ENCODE measurements at regions not wholly inside any gene's neighbourhood (a gene's known extent, or its start where the extent isn't known, plus 50 kb on each side); places are given as distances from the start of the nearest gene placed in this dataset.
A peak's percentile ranks its signal among the peaks of the same experiment; 100 is the strongest.
"Not testable (repeated sequence)": the region's sequence is repeated elsewhere in the genome, so short reads cannot be mapped to it uniquely, and the experiment has no call there.

- no peaks in the 10 kb centered on the region for H3K9me3 ChIP-seq (ENCODE audit: control insufficient read depth, low read length, poor library complexity, severe bottlenecking)
- DNase-seq: no peak
- ATAC-seq: no peak
- Mint-ChIP-seq H3K36me3 (ENCODE audit: low read depth) (peaks cover 2% of the 10 kb centered on the region), H3K27ac (no peak overlapping the region), H3K27me3 (peaks cover 7% of the 10 kb centered on the region), H3K4me1 (peaks cover 15% of the 10 kb centered on the region), H3K4me3 (no peak overlapping the region)
Observed at GRCh38 chr2:234158812-234159211, 108.3 kb downstream of the SPP2 start.

GRCh38 chr2:234157817-234158588 is 107.5 kb downstream of the SPP2 start:
- no peak for DNase-seq
- H3K9me3 ChIP-seq (ENCODE audit: control insufficient read depth, low read length, poor library complexity, severe bottlenecking): no peaks in the 10 kb centered on the region
- peaks cover 4% of the 10 kb centered on the region for H3K36me3 Mint-ChIP-seq (ENCODE audit: low read depth)
- no peak overlapping the region for H3K4me3 Mint-ChIP-seq
- H3K27me3 Mint-ChIP-seq: peaks cover 7% of the 10 kb centered on the region
- no peak for ATAC-seq
- no peak overlapping the region for H3K27ac Mint-ChIP-seq
- H3K4me1 Mint-ChIP-seq: peaks cover 8% of the 10 kb centered on the region

GRCh38 chr2:234156326-234156725 is 105.8 kb downstream of the SPP2 start:
- Mint-ChIP-seq H3K27me3 (peaks cover 7% of the 10 kb centered on the region), H3K27ac (no peak overlapping the region), H3K36me3 (ENCODE audit: low read depth) (peaks cover 4% of the 10 kb centered on the region), H3K4me1 (peaks cover 6% of the 10 kb centered on the region), H3K4me3 (no peak overlapping the region)
- H3K9me3 ChIP-seq (ENCODE audit: control insufficient read depth, low read length, poor library complexity, severe bottlenecking): no peaks in the 10 kb centered on the region
- DNase-seq (no peak), ATAC-seq (no peak)

GRCh38 chr2:234152835-234153234 is 102.3 kb downstream of the SPP2 start:
- not testable (repeated sequence) for H3K36me3 Mint-ChIP-seq (ENCODE audit: low read depth); H3K4me3 Mint-ChIP-seq; DNase-seq; H3K27me3 Mint-ChIP-seq; H3K9me3 ChIP-seq (ENCODE audit: control insufficient read depth, low read length, poor library complexity, severe bottlenecking); H3K27ac Mint-ChIP-seq; ATAC-seq
- peaks cover 15% of the 10 kb centered on the region for H3K4me1 Mint-ChIP-seq

- Mint-ChIP-seq H3K4me3 (peak overlapping the region; percentile 67), H3K36me3 (ENCODE audit: low read depth) (no peaks in the 10 kb centered on the region), H3K27ac (peak overlapping the region; percentile 86), H3K4me1 (peaks cover 33% of the 10 kb centered on the region), H3K27me3 (no peaks in the 10 kb centered on the region)
- peak; percentile 92 for ATAC-seq
- H3K9me3 ChIP-seq (ENCODE audit: control insufficient read depth, low read length, poor library complexity, severe bottlenecking): no peaks in the 10 kb centered on the region
- DNase-seq: no peak
Observed at GRCh38 chr2:234147335-234147861, 96.9 kb downstream of the SPP2 start.

- H3K27ac Mint-ChIP-seq: peak overlapping the region; percentile 56
- DNase-seq (no peak), ATAC-seq (no peak)
- no peaks in the 10 kb centered on the region for H3K9me3 ChIP-seq (ENCODE audit: control insufficient read depth, low read length, poor library complexity, severe bottlenecking)
- H3K36me3 Mint-ChIP-seq (ENCODE audit: low read depth): no peaks in the 10 kb centered on the region
- H3K4me1 Mint-ChIP-seq: peaks cover 33% of the 10 kb centered on the region
- peak overlapping the region; percentile 76 for H3K4me3 Mint-ChIP-seq
- no peaks in the 10 kb centered on the region for H3K27me3 Mint-ChIP-seq
Observed at GRCh38 chr2:234146087-234146826, 95.8 kb downstream of the SPP2 start.

- H3K36me3 Mint-ChIP-seq (ENCODE audit: low read depth): no peaks in the 10 kb centered on the region
- no peak for DNase-seq
- peak overlapping the region; percentile 56 for H3K27ac Mint-ChIP-seq
- H3K9me3 ChIP-seq (ENCODE audit: control insufficient read depth, low read length, poor library complexity, severe bottlenecking): no peaks in the 10 kb centered on the region
- H3K4me3 Mint-ChIP-seq: no peak overlapping the region
- peaks cover 33% of the 10 kb centered on the region for H3K4me1 Mint-ChIP-seq
- no peak for ATAC-seq
- no peaks in the 10 kb centered on the region for H3K27me3 Mint-ChIP-seq
Observed at GRCh38 chr2:234145511-234145910, 95.0 kb downstream of the SPP2 start.

- Mint-ChIP-seq H3K27me3 (no peaks in the 10 kb centered on the region), H3K27ac (no peak overlapping the region), H3K4me1 (peaks cover 34% of the 10 kb centered on the region), H3K36me3 (ENCODE audit: low read depth) (no peaks in the 10 kb centered on the region), H3K4me3 (no peak overlapping the region)
- DNase-seq (no peak), ATAC-seq (no peak)
- no peaks in the 10 kb centered on the region for H3K9me3 ChIP-seq (ENCODE audit: control insufficient read depth, low read length, poor library complexity, severe bottlenecking)
Observed at GRCh38 chr2:234145057-234145456, 94.6 kb downstream of the SPP2 start.

- ATAC-seq: no peak
- no peaks in the 10 kb centered on the region for H3K27me3 Mint-ChIP-seq
- no peaks in the 10 kb centered on the region for H3K36me3 Mint-ChIP-seq (ENCODE audit: low read depth)
- DNase-seq: no peak
- H3K4me1 Mint-ChIP-seq: peaks cover 27% of the 10 kb centered on the region
- H3K27ac Mint-ChIP-seq: no peak overlapping the region
- no peak overlapping the region for H3K4me3 Mint-ChIP-seq
- no peaks in the 10 kb centered on the region for H3K9me3 ChIP-seq (ENCODE audit: control insufficient read depth, low read length, poor library complexity, severe bottlenecking)
Observed at GRCh38 chr2:234143896-234144295, 93.4 kb downstream of the SPP2 start.

GRCh38 chr2:234142530-234142929 is 92.0 kb downstream of the SPP2 start:
- ATAC-seq: no peak

GRCh38 chr2:234139755-234140154 is 89.3 kb downstream of the SPP2 start:
- no peak for ATAC-seq
- no peaks in the 10 kb centered on the region for H3K36me3 Mint-ChIP-seq (ENCODE audit: low read depth)
- H3K4me3 Mint-ChIP-seq: no peak overlapping the region
- H3K27me3 Mint-ChIP-seq: peaks cover 4% of the 10 kb centered on the region
- no peak for DNase-seq
- no peak overlapping the region for H3K27ac Mint-ChIP-seq
- H3K4me1 Mint-ChIP-seq: peaks cover 18% of the 10 kb centered on the region
- H3K9me3 ChIP-seq (ENCODE audit: control insufficient read depth, low read length, poor library complexity, severe bottlenecking): no peaks in the 10 kb centered on the region

More at GRCh38 chr2:234142530-234142929, 92.0 kb downstream of the SPP2 start:
- Mint-ChIP-seq H3K27ac (no peak overlapping the region), H3K27me3 (no peaks in the 10 kb centered on the region), H3K36me3 (ENCODE audit: low read depth) (no peaks in the 10 kb centered on the region), H3K4me3 (no peak overlapping the region), H3K4me1 (peaks cover 17% of the 10 kb centered on the region)
- no peak for DNase-seq
- H3K9me3 ChIP-seq (ENCODE audit: control insufficient read depth, low read length, poor library complexity, severe bottlenecking): no peaks in the 10 kb centered on the region

- DNase-seq: no peak
- H3K9me3 ChIP-seq (ENCODE audit: control insufficient read depth, low read length, poor library complexity, severe bottlenecking): no peaks in the 10 kb centered on the region
- Mint-ChIP-seq H3K36me3 (ENCODE audit: low read depth) (no peaks in the 10 kb centered on the region), H3K27me3 (peaks cover 4% of the 10 kb centered on the region), H3K4me3 (no peak overlapping the region), H3K4me1 (peaks cover 18% of the 10 kb centered on the region), H3K27ac (no peak overlapping the region)
- no peak for ATAC-seq
Observed at GRCh38 chr2:234138836-234139235, 88.3 kb downstream of the SPP2 start.

- Mint-ChIP-seq H3K4me1 (peaks cover 15% of the 10 kb centered on the region), H3K27ac (peak overlapping the region; percentile 79), H3K4me3 (no peak overlapping the region), H3K36me3 (ENCODE audit: low read depth) (no peaks in the 10 kb centered on the region), H3K27me3 (peaks cover 4% of the 10 kb centered on the region)
- peak; percentile 30 for ATAC-seq
- DNase-seq: no peak
- no peaks in the 10 kb centered on the region for H3K9me3 ChIP-seq (ENCODE audit: control insufficient read depth, low read length, poor library complexity, severe bottlenecking)
Observed at GRCh38 chr2:234137400-234138014, 87.0 kb downstream of the SPP2 start.
